ENCODE measurements at regions not wholly inside any gene's neighbourhood (a gene's known extent, or its start where the extent isn't known, plus 50 kb on each side); places are given as distances from the start of the nearest gene placed in this dataset.

DNA sequence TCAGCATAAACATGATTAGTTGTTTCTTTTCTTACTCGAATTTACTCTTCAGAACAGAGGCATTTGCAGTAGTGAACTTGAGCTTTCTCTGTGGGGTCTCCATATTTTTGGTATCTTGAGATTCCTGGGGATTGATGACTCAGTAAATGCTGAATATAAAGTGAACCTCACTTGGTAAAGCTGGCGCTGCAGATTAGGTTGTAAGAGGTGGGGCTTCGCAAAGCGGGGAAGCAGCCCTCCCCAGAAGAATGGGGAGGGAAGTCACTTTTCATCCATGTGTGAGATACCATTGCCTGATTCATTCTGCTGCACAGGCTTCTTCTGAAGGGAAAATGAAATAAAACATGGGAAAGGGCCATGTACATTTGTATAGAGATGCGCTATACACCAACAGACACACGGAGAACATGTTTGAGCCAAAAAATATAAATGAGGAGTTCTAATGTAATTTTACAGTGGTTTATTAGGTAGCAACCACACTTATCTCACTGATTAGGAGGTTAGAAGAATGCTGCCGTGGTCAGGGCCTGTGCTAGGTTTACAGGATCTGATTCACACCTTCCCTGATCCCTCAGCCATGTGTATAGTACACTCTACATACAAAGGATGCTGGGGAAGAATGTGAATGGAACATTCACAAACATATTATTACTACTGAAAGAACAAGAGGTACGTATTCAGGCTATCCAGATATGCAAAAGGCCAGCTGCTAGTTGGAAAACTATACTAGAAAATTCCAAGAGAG lies 63.5 kb downstream of the DNTTIP2 start:
- DNase-seq (ENCODE audit: low read depth): no peak
- H3K4me3 ChIP-seq (ENCODE audit: low read depth, low read length): no peak overlapping the region
- TF ChIP-seq, protein P1, sequence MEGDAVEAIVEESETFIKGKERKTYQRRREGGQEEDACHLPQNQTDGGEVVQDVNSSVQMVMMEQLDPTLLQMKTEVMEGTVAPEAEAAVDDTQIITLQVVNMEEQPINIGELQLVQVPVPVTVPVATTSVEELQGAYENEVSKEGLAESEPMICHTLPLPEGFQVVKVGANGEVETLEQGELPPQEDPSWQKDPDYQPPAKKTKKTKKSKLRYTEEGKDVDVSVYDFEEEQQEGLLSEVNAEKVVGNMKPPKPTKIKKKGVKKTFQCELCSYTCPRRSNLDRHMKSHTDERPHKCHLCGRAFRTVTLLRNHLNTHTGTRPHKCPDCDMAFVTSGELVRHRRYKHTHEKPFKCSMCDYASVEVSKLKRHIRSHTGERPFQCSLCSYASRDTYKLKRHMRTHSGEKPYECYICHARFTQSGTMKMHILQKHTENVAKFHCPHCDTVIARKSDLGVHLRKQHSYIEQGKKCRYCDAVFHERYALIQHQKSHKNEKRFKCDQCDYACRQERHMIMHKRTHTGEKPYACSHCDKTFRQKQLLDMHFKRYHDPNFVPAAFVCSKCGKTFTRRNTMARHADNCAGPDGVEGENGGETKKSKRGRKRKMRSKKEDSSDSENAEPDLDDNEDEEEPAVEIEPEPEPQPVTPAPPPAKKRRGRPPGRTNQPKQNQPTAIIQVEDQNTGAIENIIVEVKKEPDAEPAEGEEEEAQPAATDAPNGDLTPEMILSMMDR (IDR thresholded peaks at IDR 0.05; ENCODE audit: low read depth, low read length, missing control alignments): no peak

DNA sequence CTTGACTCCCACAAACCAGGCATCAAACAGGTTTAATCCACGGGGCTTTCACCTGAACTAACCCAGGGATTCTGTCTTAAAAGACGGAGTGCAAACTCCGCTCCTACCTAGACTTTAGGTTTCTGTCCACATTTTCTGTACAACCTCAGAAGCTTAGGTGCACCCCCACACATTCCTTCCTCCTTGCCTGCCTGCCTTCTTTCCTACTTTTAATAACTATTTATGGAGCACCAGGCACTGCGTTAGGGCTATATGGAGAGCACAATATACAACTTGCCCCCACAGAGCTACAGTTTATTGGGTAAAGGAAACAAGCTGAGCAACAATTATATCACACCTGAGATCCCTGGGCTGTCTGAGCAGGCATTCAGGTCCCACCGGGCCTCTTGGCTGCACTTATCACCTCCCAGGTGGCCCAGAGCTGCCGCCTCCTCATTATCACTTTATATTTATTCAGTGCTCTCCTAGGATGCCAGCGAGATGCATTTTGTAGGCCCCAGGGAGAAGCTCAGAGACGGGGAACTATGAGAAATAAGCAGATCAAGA lies 64.1 kb downstream of the DNTTIP2 start:
- TF ChIP-seq, protein P1 (IDR thresholded peaks at IDR 0.05; ENCODE audit: low read depth, low read length, missing control alignments): no peak
- no peak for DNase-seq (ENCODE audit: low read depth)
- no peak overlapping the region for H3K4me3 ChIP-seq (ENCODE audit: low read depth, low read length)

DNA sequence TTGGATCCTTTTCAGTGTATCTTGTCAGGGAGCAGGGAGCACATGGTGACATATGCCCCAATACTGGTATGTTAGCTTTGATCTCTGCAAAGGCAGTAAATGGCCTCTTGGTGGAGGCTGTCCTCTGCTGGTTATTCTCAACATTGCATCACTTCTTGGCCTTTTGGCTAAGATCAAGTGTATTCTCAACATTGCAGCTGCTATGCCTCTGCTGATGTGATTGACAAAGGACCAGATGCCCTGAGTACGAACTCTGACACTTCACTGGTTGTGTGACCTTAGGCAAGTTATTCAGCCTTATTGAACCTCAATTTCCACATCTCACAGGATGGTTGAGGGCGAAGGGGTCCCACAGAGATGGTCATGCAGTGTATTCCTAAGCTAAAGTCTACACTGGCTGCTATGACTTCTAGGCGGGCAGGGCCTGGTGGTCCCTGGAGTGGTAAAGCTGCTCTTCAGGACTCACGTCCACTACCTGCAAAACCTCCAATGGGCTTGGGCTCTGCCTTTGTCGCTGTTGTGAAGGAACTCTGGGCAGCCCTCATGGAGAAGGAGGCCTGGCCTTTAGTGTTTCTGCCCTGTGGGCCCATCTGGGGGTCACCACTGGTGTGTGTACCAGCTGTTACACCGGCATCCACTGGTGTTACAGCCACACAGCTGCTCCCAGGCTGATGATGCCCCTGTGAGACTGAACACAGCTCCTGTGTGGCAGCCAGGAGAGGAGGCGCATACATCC lies 64.8 kb downstream of the DNTTIP2 start:
- peak; percentile 60 for DNase-seq (ENCODE audit: low read depth)
- no peak overlapping the region for H3K4me3 ChIP-seq (ENCODE audit: low read depth, low read length)
- TF ChIP-seq, protein P1 (IDR thresholded peaks at IDR 0.05; ENCODE audit: low read depth, low read length, missing control alignments): peak; percentile 100

DNA sequence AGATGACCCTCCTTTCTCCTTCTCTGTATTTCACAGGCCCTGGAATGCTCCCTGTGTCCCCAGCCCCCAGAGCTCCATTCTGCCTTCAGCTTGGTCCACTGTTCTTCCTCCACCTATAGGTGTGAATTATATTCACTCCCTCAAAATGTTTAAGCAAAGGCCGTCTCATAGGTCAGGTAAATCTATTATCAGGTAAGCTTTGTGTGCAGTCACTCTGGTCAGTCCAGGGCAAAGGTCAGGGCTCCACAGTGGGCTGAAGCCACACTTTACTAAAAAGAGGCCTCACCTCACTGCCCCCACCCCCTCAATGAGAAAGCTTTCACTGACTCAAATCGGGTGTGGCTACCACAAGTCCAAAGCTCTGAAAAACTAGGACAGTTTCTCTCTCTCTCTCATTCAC lies 65.9 kb downstream of the DNTTIP2 start:
- TF ChIP-seq, protein P1 (IDR thresholded peaks at IDR 0.05; ENCODE audit: low read depth, low read length, missing control alignments): no peak
- DNase-seq (ENCODE audit: low read depth): no peak
- H3K4me3 ChIP-seq (ENCODE audit: low read depth, low read length): no peak overlapping the region

DNA sequence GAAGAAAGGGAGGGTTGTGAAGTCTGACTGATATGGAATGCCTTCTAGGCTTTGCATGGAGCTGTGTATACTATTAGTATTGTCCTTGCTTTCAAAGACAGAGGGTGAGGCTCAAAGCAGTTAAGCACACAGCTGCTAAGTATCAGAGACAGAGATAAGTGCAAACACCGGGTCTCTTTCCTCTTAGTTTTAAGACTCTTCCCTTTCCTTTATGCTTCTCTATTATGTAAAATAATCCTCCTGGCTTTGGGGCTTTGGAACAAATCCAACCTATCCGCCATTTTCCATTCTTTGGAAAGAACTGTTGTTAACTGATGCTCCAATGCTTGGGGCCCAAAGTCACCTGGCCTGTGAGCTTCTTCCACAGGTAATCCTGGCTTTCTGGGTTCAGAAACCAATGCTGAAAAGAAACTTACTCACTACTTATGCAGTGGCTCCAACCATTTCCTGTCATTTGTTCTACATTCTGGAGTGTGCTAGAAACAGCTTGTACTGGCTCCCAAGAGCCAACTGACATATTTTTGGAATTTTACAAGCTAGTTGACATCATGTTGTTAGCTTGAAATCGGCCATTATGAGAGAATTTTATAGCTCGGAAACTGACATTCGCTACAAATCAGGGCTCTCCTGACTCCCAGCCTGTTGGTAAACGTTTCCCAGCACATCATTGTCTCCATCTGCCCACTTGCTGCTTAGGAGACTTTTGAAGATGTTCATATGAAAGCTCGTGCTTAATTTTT lies 67.5 kb downstream of the DNTTIP2 start:
- TF ChIP-seq, protein P1 (IDR thresholded peaks at IDR 0.05; ENCODE audit: low read depth, low read length, missing control alignments): no peak
- H3K4me3 ChIP-seq (ENCODE audit: low read depth, low read length): no peak overlapping the region
- no peak for DNase-seq (ENCODE audit: low read depth)

DNA sequence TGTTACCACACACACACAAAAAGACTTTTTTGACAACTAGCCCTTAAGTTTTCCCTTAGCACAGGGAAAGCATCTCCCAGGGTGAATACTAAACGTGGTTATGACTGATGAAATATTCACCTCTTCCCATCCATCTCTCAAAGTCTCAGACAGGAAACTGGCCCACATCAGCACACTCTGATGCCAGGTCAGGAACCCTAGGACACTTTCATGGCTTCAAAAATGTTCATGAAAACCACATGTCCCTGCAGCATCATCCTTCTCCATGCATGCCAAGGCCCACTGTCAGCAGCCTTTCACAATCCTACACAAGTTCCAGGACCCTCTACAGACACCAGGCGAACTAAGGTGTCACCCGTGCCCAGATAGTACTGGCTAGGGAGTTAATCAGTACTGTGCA lies 68.7 kb downstream of the DNTTIP2 start:
- TF ChIP-seq, protein P1 (IDR thresholded peaks at IDR 0.05; ENCODE audit: low read depth, low read length, missing control alignments): no peak
- H3K4me3 ChIP-seq (ENCODE audit: low read depth, low read length): no peak overlapping the region
- DNase-seq (ENCODE audit: low read depth): no peak
